HG03097 (cell line): ENCODE measurements at regions not wholly inside any gene's neighbourhood (a gene's known extent, or its start where the extent isn't known, plus 50 kb on each side); places are given as distances from the start of the nearest gene placed in this dataset.

Experiments
- ATAC-seq: cut with Tn5 transposase; IDR thresholded peaks from one replicate; pipeline ENCODE4 v1.9.1; 2021; ENCODE audit not compliant: unreplicated experiment, low FRiP score

DNA sequence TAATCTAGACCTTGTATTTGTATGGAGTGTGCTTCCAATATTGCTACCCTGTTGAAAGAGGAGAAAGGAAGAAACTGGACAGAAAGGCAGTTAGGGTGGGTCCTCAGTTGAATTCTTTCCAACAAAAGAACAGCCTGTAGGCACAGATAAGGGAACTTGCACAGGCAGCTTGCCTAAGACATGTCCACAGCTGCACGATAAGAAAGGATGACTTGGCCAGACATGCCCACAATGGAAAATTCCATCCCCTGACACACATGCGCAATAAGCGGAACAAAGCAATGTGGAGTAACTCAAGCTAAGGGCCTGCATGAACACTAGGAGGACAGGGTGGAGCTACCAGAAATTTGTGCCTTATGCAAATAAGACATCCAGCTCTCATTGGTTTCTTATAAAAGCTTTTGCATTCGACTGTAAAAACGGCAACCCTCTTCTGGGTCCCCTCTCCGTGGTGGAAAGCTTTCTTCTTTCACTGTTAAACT, 1084.7 kb upstream of the NXPH2 start:
- no peak for ATAC-seq

DNA sequence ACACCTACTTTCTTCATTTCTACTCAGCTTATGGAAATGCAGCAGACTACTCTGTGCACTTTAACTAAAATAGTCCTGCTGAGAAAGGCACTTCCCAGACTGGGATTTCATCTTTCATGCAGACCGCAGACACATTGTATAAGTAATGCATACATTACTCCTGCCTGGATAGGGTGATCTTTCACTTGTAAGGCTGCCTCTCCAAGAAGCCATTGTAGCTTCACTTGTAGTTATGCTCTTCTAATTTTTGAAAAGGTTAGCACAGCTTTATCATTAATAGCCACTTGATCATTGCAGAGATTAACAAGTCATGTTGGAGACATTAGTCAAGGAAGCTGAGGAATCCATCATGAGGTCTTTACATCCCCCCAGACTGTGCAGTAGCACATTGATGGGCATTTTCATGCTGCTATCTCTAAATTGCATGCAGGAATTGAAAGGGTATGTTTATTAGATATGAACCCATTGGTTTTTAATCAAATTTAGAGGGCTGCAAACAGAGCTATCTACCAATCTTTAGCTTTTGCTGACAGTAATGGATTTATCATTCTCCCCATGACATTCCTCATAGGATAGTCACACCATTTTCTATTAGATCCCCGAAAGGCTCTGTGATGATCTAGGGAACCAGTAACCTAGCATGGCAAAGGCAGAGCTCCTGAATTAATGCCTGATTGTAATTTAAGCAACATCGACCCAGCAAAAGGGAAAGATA, 1074.7 kb upstream of the NXPH2 start:
- no peak for ATAC-seq

- no peak for ATAC-seq
Observed at GRCh38 chr2:139850254-139850890, 1070.2 kb upstream of the NXPH2 start.

DNA sequence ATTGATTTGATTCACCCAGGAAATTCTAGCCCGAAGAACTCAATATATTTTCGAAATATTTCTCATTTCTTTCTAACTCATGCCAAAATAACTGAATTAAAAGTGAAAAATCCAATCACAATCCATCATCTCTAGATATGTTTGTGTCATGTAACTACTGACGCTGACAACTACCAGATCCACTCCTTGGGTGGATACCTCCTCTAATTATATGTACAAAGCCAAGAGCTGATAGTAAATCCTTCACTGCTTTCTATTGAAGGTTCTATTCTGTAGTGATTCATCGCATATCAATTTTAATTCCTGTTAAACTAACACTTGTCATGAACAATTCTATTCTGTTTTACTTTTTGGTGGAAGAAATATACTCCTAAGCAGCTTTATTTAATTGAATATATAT, 1056.6 kb upstream of the NXPH2 start:
- no peak for ATAC-seq

- ATAC-seq = no peak
Observed at GRCh38 chr2:139835101-139835500, 1054.9 kb upstream of the NXPH2 start.

DNA sequence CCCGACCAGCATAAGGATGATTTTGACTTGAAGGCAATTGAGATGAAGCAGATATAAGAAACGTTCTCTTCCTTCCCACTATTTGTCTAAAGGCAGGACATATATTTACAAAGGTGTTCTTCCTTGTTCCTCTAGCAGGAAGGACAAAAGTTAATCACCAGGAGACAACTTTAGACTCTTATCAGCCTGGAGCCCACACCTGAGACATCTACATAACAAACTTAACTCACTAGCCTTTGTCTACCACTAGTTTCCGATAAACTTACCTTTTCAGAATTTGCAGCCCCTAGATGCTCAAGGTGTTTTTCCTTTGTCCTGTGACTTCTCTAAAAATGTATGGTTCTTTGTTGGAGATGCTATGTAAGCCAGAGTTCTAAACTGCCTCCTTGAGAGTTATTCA, 1047.8 kb upstream of the NXPH2 start:
- ATAC-seq = no peak

GRCh38 chr2:139825726-139826125, 1045.5 kb upstream of the NXPH2 start:
- no peak for ATAC-seq

GRCh38 chr2:139819273-139819796, 1039.1 kb upstream of the NXPH2 start:
- no peak for ATAC-seq

- ATAC-seq = no peak
Observed at GRCh38 chr2:139814458-139814857, 1034.3 kb upstream of the NXPH2 start.

- ATAC-seq = no peak
Observed at GRCh38 chr2:139813340-139813739, 1033.2 kb upstream of the NXPH2 start.

GRCh38 chr2:139805441-139805840, 1025.3 kb upstream of the NXPH2 start:
- ATAC-seq = no peak

DNA sequence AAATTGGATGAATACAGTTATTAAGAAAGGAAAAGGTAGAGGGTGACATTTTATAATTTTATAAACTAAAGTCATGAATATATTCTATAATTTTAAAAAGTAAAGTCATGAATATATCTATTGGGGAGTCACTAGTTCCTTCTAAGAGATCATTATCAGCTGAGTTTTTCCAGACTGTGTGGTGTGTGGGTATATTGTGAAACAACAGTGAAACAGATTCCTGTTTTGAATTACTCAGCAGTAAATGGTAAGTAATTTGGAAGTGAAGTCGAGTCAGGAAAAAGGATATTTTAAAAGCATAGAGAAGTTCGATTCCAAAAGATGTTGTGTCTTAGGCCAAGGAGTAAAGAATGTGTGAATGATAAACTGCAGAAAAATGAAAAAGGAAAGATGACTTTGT, 1018.2 kb upstream of the NXPH2 start:
- ATAC-seq = no peak

DNA sequence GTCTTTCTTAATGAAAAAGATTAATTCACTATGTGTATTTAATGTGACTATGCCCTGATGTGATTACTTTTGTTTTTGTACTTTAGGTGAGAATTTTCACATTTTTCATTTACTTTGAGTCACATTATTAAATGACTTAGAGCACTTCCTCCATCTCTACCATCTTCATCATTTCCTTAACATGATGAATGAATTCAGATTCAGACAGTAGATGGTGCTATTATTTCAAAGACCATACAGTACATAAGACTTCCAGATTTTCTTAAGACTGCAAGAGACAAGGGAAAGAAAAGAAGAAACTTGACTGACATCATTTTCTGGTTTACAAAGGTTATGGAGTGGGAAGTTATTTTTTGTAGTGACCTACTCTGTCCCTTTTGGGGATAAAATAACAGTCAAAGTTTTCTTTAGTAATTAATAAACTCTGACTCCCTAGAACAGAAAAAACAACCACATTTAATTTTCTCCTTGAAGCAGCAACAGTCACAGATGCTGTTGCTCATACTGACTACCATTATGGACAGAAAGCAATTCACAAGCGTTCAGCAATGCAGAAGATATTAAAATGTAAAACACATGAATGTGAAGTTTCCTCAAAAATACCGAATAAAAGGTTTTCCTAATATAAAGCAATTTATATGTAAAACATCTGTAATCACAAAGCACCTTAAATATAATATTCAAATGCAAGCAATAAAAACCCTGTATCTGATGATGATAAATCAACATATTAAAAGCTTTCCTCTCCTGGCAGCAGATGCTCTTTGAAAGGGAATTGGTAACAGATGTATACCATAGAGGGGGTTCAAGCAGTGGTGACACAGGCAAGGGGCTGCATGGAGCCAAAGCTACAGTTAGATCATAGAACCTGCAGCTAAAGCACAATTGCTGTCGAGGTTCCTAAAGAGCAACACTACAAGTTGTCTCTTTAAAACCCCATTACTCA, 1010.9 kb upstream of the NXPH2 start:
- no peak for ATAC-seq

- ATAC-seq = no peak
Observed at GRCh38 chr2:139790136-139790535, 1009.9 kb upstream of the NXPH2 start.

DNA sequence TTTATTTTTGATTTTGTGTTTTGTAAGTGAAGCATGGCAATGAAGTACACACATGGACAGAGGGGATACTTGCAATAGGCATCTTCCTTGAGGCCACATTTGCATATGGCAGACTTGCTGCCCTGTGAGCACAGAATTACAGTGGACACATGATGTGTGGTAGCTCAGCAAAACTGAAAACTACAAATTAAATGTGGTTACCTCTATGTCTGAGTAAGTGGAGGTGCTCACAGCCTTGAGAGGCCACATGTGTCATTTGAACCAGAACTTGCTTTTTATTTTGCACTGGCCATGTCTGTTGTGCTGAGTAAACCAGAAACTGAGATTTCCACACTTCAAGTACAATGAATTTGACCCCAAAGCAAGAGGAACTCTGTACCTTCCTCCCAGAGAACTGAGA, 998.5 kb upstream of the NXPH2 start:
- no peak for ATAC-seq

DNA sequence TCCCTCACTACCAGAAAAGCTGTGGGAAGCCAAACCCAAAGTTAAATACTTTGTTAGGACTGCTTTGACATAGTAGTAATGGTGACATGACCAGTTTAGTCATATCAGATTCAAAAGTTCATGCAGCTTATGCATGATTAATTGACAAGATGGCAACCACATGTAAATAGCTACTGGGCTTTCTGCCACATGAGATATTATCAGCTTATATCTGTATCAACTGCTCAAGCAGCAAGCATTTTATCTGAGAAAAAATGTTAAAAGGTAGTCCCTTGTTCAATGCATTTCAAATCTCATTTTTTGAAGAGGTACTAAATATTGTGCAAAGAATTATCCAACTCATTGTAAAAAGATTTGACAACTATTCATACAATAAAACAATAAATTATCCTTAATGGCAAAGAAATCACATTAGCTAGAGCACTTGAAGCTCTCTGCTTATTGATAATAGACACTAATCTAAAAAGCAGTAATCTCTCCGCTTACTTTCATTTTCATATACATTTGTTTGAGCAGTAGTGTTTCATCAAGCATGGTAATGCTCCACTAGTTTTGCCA, 993.6 kb upstream of the NXPH2 start:
- ATAC-seq = no peak

DNA sequence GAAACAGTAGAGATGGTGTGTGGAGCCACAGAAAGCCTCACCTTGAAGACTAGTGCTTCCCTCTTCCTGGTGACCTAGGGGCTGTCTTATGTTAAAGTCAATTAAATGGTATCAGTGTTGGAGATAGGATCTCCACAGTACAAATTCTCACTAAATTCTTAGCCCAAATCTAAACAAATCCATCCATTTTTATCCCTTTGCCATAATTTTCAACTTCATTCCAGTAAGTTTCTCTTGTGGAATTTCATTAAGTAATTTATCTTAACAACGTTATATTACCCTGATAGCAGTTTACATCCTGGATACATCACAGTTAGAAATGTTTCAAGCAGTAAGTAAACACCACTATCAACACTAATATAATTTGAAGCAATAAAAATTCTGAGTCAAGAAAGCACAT, 989.4 kb upstream of the NXPH2 start:
- ATAC-seq = no peak

GRCh38 chr2:139763705-139764104, 983.5 kb upstream of the NXPH2 start:
- ATAC-seq = no peak

GRCh38 chr2:139759000-139759505, 978.9 kb upstream of the NXPH2 start:
- ATAC-seq = no peak

DNA sequence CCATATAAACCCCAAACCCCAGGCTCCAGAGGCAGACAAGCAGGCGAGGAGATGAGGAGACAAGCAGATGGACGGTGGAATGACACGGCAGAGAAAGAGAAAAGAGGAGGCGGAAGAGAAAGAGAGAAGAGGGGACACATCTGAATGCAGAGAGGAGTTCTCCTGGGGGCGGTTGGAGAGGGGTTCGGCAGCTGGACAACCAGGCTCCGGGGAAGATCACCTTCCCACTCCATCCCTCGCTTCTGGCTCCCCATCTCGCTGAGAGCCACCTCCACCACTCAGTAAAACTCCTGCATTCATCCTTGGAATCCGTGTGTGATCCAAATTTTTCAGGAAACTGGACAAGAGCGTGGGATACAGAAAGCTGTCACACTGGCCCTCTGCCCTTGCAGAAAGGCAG, 966.7 kb upstream of the NXPH2 start:
- ATAC-seq = no peak
